Central memory CD8-positive, alpha-beta T cell (primary cell): ENCODE measurements at regions not wholly inside any gene's neighbourhood (a gene's known extent, or its start where the extent isn't known, plus 50 kb on each side); places are given as distances from the start of the nearest gene placed in this dataset.
"Not testable (repeated sequence)": the region's sequence is repeated elsewhere in the genome, so short reads cannot be mapped to it uniquely, and the experiment has no call there.

Experiments
- ATAC-seq: fragments of 150-1000 bp; cut with Tn5 transposase; replicated peaks from 2 replicates; pipeline ENCODE4 v1.10.0; 2022; ENCODE audit warnings: mild to moderate bottlenecking, moderate FRiP score, moderate number of reproducible peaks; ENCODE audit not compliant: poor library complexity, severe bottlenecking; ENCODE audit errors: extremely low read depth
- DNase-seq, 2 donors: peaks; one replicate each; pipeline ENCODE4 v3.0.0; 2021; ENCODE audit warnings: low spot score in 2 of 2
- H3K27ac Mint-ChIP-seq: one replicate; pipeline ENCODE4 v1.8.0; 2022; ENCODE audit warnings: low read depth, mild to moderate bottlenecking, moderate library complexity, mixed read lengths
- H3K27me3 Mint-ChIP-seq: one replicate; pipeline ENCODE4 v1.8.0; 2022; ENCODE audit warnings: mixed read lengths
- H3K36me3 Mint-ChIP-seq: one replicate; pipeline ENCODE4 v1.8.0; 2022; ENCODE audit warnings: mild to moderate bottlenecking, moderate library complexity, mixed read lengths; ENCODE audit not compliant: insufficient read depth
- H3K4me1 Mint-ChIP-seq: one replicate; pipeline ENCODE4 v1.8.0; 2022; ENCODE audit warnings: mixed read lengths
- H3K4me3 Mint-ChIP-seq: one replicate; pipeline ENCODE4 v1.8.0; 2022; ENCODE audit warnings: mild to moderate bottlenecking, moderate library complexity, mixed read lengths
- H3K9me3 Mint-ChIP-seq: one replicate; pipeline ENCODE4 v1.8.0; 2022; ENCODE audit warnings: mixed read lengths

GRCh38 chr2:87285139-87285538 is 263.5 kb upstream of the PLGLB1 start:
- not testable (repeated sequence) for ATAC-seq, H3K4me3 Mint-ChIP-seq, DNase-seq, H3K27me3 Mint-ChIP-seq, H3K4me1 Mint-ChIP-seq, H3K27ac Mint-ChIP-seq, H3K9me3 Mint-ChIP-seq, H3K36me3 Mint-ChIP-seq

DNA sequence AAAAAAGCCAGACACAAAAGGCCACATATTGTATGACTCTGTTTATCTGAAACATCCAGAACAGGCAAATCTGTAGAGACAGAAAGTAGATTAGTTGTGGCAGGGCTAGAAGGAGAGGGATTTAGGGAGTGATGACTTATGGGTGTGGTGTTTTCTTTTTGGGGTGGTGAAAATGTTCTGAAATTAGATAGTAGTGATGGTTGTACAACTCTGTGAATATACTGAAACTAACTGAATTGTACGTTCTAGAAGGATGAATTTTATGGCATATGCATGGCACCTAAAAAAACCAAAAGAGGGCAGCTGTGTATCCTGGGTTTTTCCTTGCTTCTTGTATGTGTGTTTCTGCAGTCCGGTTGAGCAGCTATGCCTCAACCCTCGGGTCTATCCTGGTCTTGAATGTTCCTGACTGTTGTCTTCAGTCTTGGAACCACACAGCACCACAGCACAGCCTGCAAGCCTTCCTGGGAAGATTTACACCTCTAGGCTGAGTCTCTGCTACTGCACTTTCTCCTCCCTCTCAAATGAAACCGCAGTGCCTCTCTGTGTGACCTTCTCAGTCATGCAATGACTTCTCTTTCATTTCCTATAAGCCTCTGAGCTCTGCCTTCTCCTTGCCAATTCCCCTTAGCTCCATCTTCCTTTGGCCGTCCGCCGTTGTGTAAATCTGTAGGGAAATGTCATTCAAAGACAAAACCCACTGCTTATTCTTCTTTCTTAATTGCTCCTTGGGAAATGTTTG is 269.1 kb upstream of the PLGLB1 start:
- not testable (repeated sequence) for H3K27ac Mint-ChIP-seq, H3K9me3 Mint-ChIP-seq, H3K27me3 Mint-ChIP-seq, DNase-seq, H3K36me3 Mint-ChIP-seq
- H3K4me1 Mint-ChIP-seq: peaks cover 12% of the 10 kb centered on the region
- H3K4me3 Mint-ChIP-seq: peak overlapping the region; percentile 28
- peak; percentile 87 for ATAC-seq

DNA sequence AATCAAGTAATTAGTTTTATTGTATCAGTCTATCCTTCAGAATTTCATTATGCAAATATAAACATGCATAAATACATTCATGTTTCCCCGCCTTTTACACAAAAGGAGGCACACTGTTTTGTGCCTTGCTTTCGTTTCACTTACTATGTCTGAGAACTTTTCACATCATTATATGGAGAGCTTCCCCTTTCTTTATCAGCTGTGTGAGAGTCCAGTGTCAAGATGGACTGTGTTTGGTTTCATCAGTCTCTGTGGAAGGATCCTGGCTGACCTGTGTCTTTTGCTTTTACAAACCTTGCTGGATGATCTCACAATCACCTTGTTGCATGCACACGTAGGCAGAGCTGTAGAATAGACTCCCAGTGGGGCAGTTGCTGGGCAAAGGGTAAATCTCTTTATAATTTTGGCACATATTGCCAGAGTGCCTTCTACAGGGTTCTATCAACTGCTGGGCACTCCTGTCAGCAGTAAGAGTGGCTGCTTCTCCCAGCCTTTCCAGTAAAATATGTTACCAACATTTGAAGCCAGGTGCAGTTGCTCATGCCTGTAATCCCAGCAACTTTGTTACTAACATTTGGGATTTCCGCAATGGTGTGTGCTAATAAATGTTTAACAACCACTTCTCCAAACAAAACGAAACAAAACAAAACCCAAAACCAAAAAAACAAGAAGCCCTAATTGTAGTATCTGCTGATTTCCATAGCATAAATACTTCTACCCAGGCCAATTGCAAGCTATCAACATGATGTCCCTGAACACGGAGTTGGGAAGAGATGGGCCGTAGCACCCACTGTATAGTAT is 270.0 kb upstream of the PLGLB1 start:
- not testable (repeated sequence) for DNase-seq, H3K9me3 Mint-ChIP-seq, H3K36me3 Mint-ChIP-seq, H3K27me3 Mint-ChIP-seq, ATAC-seq, H3K27ac Mint-ChIP-seq
- Mint-ChIP-seq H3K4me1 (peaks cover 12% of the 10 kb centered on the region), H3K4me3 (peak overlapping the region; percentile 28)

GRCh38 chr2:87293931-87294594 is 272.4 kb upstream of the PLGLB1 start:
- H3K9me3 Mint-ChIP-seq, H3K36me3 Mint-ChIP-seq, ATAC-seq, H3K27ac Mint-ChIP-seq, H3K27me3 Mint-ChIP-seq, H3K4me3 Mint-ChIP-seq, DNase-seq: not testable (repeated sequence)
- H3K4me1 Mint-ChIP-seq: peaks cover 12% of the 10 kb centered on the region

DNA sequence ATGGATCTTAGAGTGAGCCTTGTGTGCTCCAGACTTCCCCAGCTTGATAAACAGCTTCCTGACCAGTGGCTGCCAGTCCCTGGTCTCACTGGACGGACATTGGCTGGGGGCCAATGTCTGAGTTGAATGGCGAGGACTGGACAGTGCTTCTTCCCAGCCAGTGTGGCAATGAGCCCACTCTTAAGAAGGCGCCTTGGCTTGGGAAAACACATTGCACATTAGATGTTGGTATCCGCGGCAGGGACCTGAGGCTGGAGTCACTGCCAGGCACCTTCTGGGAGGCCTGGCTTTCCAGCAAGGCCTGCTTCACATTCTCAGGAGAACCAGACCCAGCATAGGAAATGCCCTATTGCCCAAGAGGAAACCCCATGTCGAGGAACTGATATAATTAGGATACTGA is 273.5 kb upstream of the PLGLB1 start:
- H3K27me3 Mint-ChIP-seq, H3K9me3 Mint-ChIP-seq, H3K4me3 Mint-ChIP-seq, ATAC-seq, H3K27ac Mint-ChIP-seq, H3K36me3 Mint-ChIP-seq, DNase-seq: not testable (repeated sequence)
- H3K4me1 Mint-ChIP-seq: peaks cover 12% of the 10 kb centered on the region

DNA sequence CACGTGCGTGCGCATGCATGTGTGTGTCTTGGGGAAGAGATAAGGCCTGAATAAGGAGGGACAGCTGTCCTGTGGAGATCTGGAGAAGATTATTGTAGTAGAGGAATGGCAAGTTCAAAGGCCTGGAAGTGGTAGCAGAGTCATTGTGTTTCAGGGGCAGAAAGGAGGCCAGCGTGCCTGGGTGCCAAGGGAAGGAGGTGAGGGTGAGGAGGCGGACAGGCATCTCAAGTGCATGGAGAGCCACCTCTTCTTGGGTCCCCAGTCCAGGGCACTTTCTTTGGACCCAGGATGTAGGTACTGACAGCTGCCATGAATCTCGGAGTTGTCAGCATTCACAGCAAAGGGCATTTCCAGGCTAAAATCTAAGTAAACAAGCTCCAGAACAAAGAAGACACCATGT is 279.7 kb upstream of the PLGLB1 start:
- ATAC-seq, H3K9me3 Mint-ChIP-seq, H3K36me3 Mint-ChIP-seq, DNase-seq, H3K27ac Mint-ChIP-seq, H3K4me1 Mint-ChIP-seq, H3K4me3 Mint-ChIP-seq: not testable (repeated sequence)
- H3K27me3 Mint-ChIP-seq: peaks cover 11% of the 10 kb centered on the region

DNA sequence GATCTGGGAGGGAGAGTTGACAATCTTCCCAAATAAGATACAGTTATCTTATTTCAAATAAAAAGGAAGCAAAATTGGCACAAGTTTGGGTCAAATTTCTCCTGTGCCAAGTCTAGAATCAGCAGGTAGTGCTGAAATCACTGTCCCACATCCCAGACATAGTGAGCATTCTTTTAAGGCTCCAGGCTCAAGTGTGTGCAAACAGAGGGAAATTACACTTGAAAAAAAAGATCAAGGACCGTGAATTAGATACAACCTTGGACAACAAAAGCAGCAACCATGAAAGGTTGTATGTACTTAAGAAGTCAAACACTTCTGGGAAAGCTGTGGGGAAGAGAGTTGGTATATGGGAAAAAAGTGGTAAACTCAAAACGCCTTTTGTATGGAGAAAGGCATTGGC is 280.2 kb upstream of the PLGLB1 start:
- not testable (repeated sequence) for H3K4me3 Mint-ChIP-seq, ATAC-seq, H3K9me3 Mint-ChIP-seq, H3K27ac Mint-ChIP-seq, H3K4me1 Mint-ChIP-seq, H3K36me3 Mint-ChIP-seq, DNase-seq
- H3K27me3 Mint-ChIP-seq: peaks cover 11% of the 10 kb centered on the region

DNA sequence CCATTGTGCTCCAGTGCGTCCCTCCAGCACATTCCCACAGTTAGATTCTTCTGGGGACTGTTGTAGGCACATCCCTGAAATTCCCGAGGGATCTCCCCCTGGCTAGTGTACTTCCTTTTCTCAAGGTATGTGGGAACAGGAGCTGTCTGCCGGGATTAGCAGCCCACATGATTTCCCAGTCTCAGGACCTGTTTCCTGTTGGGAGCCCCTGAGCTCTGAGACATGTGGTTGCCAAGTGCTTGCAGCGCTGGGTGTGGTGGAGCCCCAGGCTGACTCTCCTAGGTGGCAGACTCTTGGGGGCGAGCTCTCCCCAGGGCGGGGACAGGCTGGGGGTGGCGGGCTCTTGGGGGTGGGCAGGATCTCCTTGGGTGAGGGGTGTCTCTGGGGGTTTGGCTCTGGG is 287.0 kb upstream of the PLGLB1 start:
- not testable (repeated sequence) for H3K36me3 Mint-ChIP-seq, H3K4me1 Mint-ChIP-seq, H3K9me3 Mint-ChIP-seq, ATAC-seq, H3K27me3 Mint-ChIP-seq, DNase-seq, H3K4me3 Mint-ChIP-seq, H3K27ac Mint-ChIP-seq

DNA sequence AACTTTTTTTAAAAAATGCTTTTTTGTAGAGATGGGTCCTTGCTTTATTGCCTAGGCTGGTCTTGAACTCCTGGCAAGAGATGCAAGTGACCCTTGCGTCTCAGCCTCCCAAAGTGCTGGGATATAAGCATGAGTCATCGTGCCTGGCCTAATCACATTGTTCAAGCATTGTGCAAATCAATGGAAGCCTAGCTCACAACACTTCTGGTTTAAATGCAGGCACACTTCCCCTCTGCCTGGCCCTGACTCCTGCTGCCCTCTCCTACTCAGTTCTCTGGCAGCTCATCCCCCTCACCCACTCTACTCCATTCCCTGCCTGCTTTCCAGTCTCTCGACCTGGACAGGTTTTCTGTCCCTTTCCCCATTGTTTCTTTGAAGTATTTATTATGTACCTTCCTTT is 288.1 kb upstream of the PLGLB1 start:
- not testable (repeated sequence) for H3K4me3 Mint-ChIP-seq, H3K36me3 Mint-ChIP-seq, H3K4me1 Mint-ChIP-seq, H3K9me3 Mint-ChIP-seq, ATAC-seq, H3K27me3 Mint-ChIP-seq, DNase-seq, H3K27ac Mint-ChIP-seq

GRCh38 chr2:87311896-87312441 is 290.3 kb upstream of the PLGLB1 start:
- not testable (repeated sequence) for H3K27me3 Mint-ChIP-seq, DNase-seq, H3K36me3 Mint-ChIP-seq, H3K4me3 Mint-ChIP-seq, H3K9me3 Mint-ChIP-seq, H3K4me1 Mint-ChIP-seq, H3K27ac Mint-ChIP-seq
- ATAC-seq: peak; percentile 57

- ATAC-seq: peak; percentile 31
- not testable (repeated sequence) for H3K9me3 Mint-ChIP-seq, H3K4me1 Mint-ChIP-seq, H3K27me3 Mint-ChIP-seq, H3K4me3 Mint-ChIP-seq, DNase-seq, H3K27ac Mint-ChIP-seq, H3K36me3 Mint-ChIP-seq
These were observed 293.0 kb upstream of the PLGLB1 start for GRCh38 chr2:87314622-87315021.

DNA sequence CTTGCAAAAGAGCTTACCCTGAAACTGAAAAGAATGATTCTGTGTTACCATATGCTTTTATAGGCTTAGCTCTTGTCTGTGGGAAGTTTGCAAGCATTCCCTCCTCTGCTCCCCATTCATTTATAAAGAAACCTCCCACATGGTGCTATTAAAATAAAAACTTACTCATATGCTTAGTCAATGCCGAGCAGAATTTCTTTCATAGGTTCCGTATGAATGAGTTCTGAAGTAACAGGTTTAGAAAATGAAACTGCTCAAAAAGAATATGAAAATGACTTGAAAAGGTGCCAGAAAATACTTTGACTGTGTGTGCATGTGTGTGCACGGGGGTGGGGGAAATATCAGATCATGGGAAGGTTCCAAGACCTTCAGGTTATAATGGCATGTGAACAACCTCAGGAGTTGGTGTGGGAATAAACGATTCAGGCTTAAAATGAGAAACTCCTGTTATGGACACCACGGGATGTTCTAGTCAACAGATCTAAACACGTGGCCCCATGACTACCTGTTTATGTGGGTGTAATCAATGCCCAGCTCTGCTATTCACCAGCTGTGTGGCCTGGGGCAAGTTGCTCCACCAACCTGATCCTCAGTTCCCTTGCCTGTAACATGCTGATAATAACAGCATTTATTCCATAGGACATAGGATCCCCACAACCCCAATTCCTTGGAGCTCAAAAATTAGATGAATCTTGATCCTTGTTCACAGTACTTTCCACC is 293.7 kb upstream of the PLGLB1 start:
- not testable (repeated sequence) for DNase-seq, H3K9me3 Mint-ChIP-seq, H3K27me3 Mint-ChIP-seq, H3K4me3 Mint-ChIP-seq, H3K4me1 Mint-ChIP-seq, H3K27ac Mint-ChIP-seq, H3K36me3 Mint-ChIP-seq
- peak; percentile 44 for ATAC-seq
